ENCODE measurements at regions not wholly inside any gene's neighbourhood (a gene's known extent, or its start where the extent isn't known, plus 50 kb on each side); places are given as distances from the start of the nearest gene placed in this dataset.

GRCh38 chr5:2433086-2433485 lies 318.4 kb downstream of the IRX2 start:
- TF ChIP-seq CTCF (IDR thresholded peaks at IDR 0.05; ENCODE audit: low read depth, low read length) (no peak), EZH2phosphoT487 (IDR thresholded peaks at IDR 0.05; ENCODE audit: low read depth) (no peak)

Measured in OCI-LY3 (cell line).